ENCODE measurements at regions not wholly inside any gene's neighbourhood (a gene's known extent, or its start where the extent isn't known, plus 50 kb on each side); places are given as distances from the start of the nearest gene placed in this dataset.

DNA sequence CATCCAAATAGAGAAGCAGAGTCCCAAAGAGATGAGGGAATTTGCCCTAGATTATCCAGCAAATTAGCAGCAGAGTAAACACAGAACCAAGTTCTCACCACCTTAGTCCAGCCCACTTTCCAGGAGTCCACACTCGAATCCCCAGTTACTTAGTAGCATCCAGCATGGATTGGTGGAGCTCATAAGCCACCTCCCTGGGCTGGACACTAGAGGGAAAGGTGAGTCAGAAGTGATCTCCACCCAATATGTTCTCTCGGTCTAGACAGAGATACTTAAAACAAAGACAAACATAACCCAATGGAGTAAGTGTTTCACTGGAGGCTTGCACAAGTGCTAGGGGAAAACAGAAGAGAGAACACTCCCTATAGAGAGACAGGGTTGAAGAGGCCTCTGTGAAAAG is 105.1 kb upstream of the CPEB2 start:
- H3K4me3 ChIP-seq (ENCODE audit: insufficient read depth, low read length) = no peak overlapping the region
- no peak overlapping the region for H3K27ac ChIP-seq (ENCODE audit: low read depth, low read length)
- TF ChIP-seq, protein P1, sequence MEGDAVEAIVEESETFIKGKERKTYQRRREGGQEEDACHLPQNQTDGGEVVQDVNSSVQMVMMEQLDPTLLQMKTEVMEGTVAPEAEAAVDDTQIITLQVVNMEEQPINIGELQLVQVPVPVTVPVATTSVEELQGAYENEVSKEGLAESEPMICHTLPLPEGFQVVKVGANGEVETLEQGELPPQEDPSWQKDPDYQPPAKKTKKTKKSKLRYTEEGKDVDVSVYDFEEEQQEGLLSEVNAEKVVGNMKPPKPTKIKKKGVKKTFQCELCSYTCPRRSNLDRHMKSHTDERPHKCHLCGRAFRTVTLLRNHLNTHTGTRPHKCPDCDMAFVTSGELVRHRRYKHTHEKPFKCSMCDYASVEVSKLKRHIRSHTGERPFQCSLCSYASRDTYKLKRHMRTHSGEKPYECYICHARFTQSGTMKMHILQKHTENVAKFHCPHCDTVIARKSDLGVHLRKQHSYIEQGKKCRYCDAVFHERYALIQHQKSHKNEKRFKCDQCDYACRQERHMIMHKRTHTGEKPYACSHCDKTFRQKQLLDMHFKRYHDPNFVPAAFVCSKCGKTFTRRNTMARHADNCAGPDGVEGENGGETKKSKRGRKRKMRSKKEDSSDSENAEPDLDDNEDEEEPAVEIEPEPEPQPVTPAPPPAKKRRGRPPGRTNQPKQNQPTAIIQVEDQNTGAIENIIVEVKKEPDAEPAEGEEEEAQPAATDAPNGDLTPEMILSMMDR (IDR thresholded peaks at IDR 0.05; ENCODE audit: extremely low read depth, low read depth, low read length) = no peak
- no peaks in the 10 kb centered on the region for H3K36me3 ChIP-seq (ENCODE audit: insufficient read depth, low read length)
- H3K4me1 ChIP-seq (ENCODE audit: insufficient read depth, low read length) = no peaks in the 10 kb centered on the region
- no peak overlapping the region for H2AFZ ChIP-seq (ENCODE audit: low read length)
- DNase-seq (ENCODE audit: insufficient read length, low spot score, missing footprints) = no peak
- H3K27me3 ChIP-seq (ENCODE audit: insufficient read depth, low read length) = peaks cover 6% of the 10 kb centered on the region
- no peaks in the 10 kb centered on the region for H3K9me3 ChIP-seq (ENCODE audit: low read depth, low read length)
- no peaks in the 10 kb centered on the region for H4K20me1 ChIP-seq (ENCODE audit: insufficient read depth, low read length)
- no peaks in the 10 kb centered on the region for H3K79me2 ChIP-seq (ENCODE audit: insufficient read depth, low read length)
- no peak overlapping the region for H3K4me2 ChIP-seq (ENCODE audit: insufficient read depth, low read length)

DNA sequence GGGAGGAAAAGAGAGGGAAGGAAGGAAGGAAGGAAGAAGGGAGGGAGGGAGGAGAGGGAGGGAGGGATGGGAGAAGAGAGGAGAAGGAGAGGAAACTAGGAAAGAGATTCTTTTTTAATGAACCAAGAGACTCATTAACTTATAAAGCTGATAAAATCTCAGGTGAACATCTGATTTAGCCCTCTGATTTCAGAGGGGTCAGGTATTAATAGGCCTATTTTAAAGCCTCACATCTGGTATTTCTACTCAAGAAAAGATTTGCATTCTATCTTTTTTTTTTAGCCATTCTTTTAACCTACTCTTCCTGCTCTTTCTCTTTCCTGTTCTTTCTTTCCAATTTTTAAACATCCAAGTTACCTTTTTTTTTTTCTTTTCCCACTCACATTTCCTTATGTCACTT is 103.3 kb upstream of the CPEB2 start:
- Histone ChIP-seq H3K9me3 (ENCODE audit: low read depth, low read length) (no peaks in the 10 kb centered on the region), H3K4me3 (ENCODE audit: insufficient read depth, low read length) (no peak overlapping the region), H3K27me3 (ENCODE audit: insufficient read depth, low read length) (peaks cover 8% of the 10 kb centered on the region), H3K27ac (ENCODE audit: low read depth, low read length) (no peak overlapping the region), H4K20me1 (ENCODE audit: insufficient read depth, low read length) (no peaks in the 10 kb centered on the region), H2AFZ (ENCODE audit: low read length) (no peak overlapping the region), H3K4me2 (ENCODE audit: insufficient read depth, low read length) (no peak overlapping the region), H3K4me1 (ENCODE audit: insufficient read depth, low read length) (no peaks in the 10 kb centered on the region), H3K79me2 (ENCODE audit: insufficient read depth, low read length) (no peaks in the 10 kb centered on the region), H3K36me3 (ENCODE audit: insufficient read depth, low read length) (no peaks in the 10 kb centered on the region)
- DNase-seq (ENCODE audit: insufficient read length, low spot score, missing footprints) = no peak
- TF ChIP-seq, protein P1 (IDR thresholded peaks at IDR 0.05; ENCODE audit: extremely low read depth, low read depth, low read length) = no peak

DNA sequence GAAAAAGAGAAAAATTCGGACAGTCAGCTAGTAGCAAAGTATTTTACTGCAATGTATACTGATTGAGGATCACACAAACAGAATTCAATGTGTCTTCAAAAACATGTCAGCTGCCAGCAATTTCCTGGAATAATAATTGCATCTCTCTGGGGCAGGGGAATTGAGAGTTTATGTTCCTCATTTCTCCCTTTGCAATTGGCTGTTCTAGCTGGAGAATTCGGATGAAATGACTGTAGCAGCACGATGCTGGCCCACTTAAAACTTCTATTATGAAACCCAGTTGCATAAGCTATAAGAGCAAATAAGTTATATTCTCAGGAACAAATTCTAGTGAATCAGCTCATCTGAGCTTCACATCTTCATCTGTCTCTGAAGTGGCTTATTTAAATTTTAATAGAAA is 99.9 kb upstream of the CPEB2 start:
- Histone ChIP-seq H3K27ac (ENCODE audit: low read depth, low read length) (no peak overlapping the region), H3K79me2 (ENCODE audit: insufficient read depth, low read length) (no peaks in the 10 kb centered on the region), H4K20me1 (ENCODE audit: insufficient read depth, low read length) (no peaks in the 10 kb centered on the region), H2AFZ (ENCODE audit: low read length) (no peak overlapping the region), H3K9me3 (ENCODE audit: low read depth, low read length) (no peaks in the 10 kb centered on the region), H3K4me2 (ENCODE audit: insufficient read depth, low read length) (no peak overlapping the region), H3K27me3 (ENCODE audit: insufficient read depth, low read length) (peaks cover 9% of the 10 kb centered on the region), H3K4me3 (ENCODE audit: insufficient read depth, low read length) (no peak overlapping the region), H3K4me1 (ENCODE audit: insufficient read depth, low read length) (no peaks in the 10 kb centered on the region), H3K36me3 (ENCODE audit: insufficient read depth, low read length) (no peaks in the 10 kb centered on the region)
- TF ChIP-seq, protein P1 (IDR thresholded peaks at IDR 0.05; ENCODE audit: extremely low read depth, low read depth, low read length) = no peak
- no peak for DNase-seq (ENCODE audit: insufficient read length, low spot score, missing footprints)

DNA sequence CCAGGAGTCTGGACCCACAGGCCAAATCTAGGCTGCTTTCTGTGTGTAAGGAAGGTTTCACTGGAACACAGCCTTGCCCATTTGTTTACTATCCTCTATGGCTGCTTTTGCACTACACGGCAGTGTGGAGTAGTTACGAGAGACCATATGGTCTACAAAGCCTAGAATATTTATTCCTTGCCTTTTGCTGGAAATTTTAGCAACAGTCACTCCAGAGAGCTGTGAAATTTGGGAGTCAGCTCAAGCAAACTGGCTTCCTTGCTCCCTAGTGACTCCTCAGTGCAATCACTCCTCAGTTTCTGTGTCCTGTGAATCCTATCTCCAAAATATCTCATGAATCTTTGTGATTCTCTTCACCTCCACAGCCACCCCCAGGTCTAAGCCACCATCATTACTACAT is 99.0 kb upstream of the CPEB2 start:
- H4K20me1 ChIP-seq (ENCODE audit: insufficient read depth, low read length) = no peaks in the 10 kb centered on the region
- H3K4me1 ChIP-seq (ENCODE audit: insufficient read depth, low read length) = no peaks in the 10 kb centered on the region
- H3K36me3 ChIP-seq (ENCODE audit: insufficient read depth, low read length) = no peaks in the 10 kb centered on the region
- no peaks in the 10 kb centered on the region for H3K79me2 ChIP-seq (ENCODE audit: insufficient read depth, low read length)
- H2AFZ ChIP-seq (ENCODE audit: low read length) = no peak overlapping the region
- DNase-seq (ENCODE audit: insufficient read length, low spot score, missing footprints) = no peak
- no peak overlapping the region for H3K4me2 ChIP-seq (ENCODE audit: insufficient read depth, low read length)
- TF ChIP-seq, protein P1 (IDR thresholded peaks at IDR 0.05; ENCODE audit: extremely low read depth, low read depth, low read length) = no peak
- no peaks in the 10 kb centered on the region for H3K9me3 ChIP-seq (ENCODE audit: low read depth, low read length)
- H3K27ac ChIP-seq (ENCODE audit: low read depth, low read length) = no peak overlapping the region
- H3K4me3 ChIP-seq (ENCODE audit: insufficient read depth, low read length) = no peak overlapping the region
- peaks cover 9% of the 10 kb centered on the region for H3K27me3 ChIP-seq (ENCODE audit: insufficient read depth, low read length)
